CD4-positive, CD25-positive, alpha-beta regulatory T cell (primary cell): ENCODE measurements at regions not wholly inside any gene's neighbourhood (a gene's known extent, or its start where the extent isn't known, plus 50 kb on each side); places are given as distances from the start of the nearest gene placed in this dataset.
A peak's percentile ranks its signal among the peaks of the same experiment; 100 is the strongest.

Experiments
- ATAC-seq, 2 donors: fragments of 150-1000 bp; cut with Tn5 transposase; one replicate each; pipeline ENCODE4 v1.10.0; 2021; ENCODE audit warnings: low read depth in 2 of 2, moderate number of reproducible peaks in 2 of 2, moderate library complexity in 1 of 2
- DNase-seq, 3 donors: peaks; one replicate each; pipeline versions ENCODE4 v3.0.0 to v3.0.0-alpha.2; 2012 to 2022; ENCODE audit warnings: mixed read lengths in 1 of 3
- H3K27ac ChIP-seq: one replicate; pipeline ENCODE4 v1.7.0; 2013; ENCODE audit warnings: mild to moderate bottlenecking, low read length; ENCODE audit not compliant: insufficient read depth, poor library complexity, severe bottlenecking
- H3K27me3 ChIP-seq: one replicate; pipeline ENCODE4 v1.7.0; 2013; ENCODE audit warnings: low read length; ENCODE audit not compliant: control insufficient read depth, insufficient read depth
- H3K36me3 ChIP-seq: one replicate; pipeline ENCODE4 v1.7.0; 2013; ENCODE audit warnings: mild to moderate bottlenecking, low read length, moderate library complexity; ENCODE audit not compliant: control insufficient read depth, insufficient read depth
- H3K4me1 ChIP-seq: 2 replicates; pipeline ENCODE4 v1.7.0; 2013; ENCODE audit warnings: mild to moderate bottlenecking, low read length; ENCODE audit not compliant: insufficient read depth, control insufficient read depth, poor library complexity, severe bottlenecking
- H3K4me3 ChIP-seq: one replicate; pipeline ENCODE4 v1.7.0; 2013; ENCODE audit warnings: low read depth, mild to moderate bottlenecking, low read length, moderate library complexity
- H3K9me3 ChIP-seq, 2 experiments: 1 replicate in 1 of 2; 2 replicates in 1 of 2; pipeline ENCODE4 v1.7.0; 2013; ENCODE audit warnings: low read length in 2 of 2, mild to moderate bottlenecking in 1 of 2, moderate library complexity in 1 of 2; ENCODE audit not compliant: control insufficient read depth in 2 of 2
- H3K27ac Mint-ChIP-seq, 3 donors: one replicate each; pipeline ENCODE4 v1.8.0; 2020 to 2022; ENCODE audit warnings: mild to moderate bottlenecking in 3 of 3, mixed read lengths in 3 of 3, moderate library complexity in 2 of 3
- H3K27me3 Mint-ChIP-seq: one replicate; pipeline ENCODE4 v1.8.0; 2022; ENCODE audit warnings: mild to moderate bottlenecking, mixed read lengths
- H3K36me3 Mint-ChIP-seq: one replicate; pipeline ENCODE4 v1.8.0; 2020; ENCODE audit warnings: mixed read lengths
- H3K4me1 Mint-ChIP-seq, 4 donors: one replicate each; pipeline ENCODE4 v1.8.0; 2020 to 2022; ENCODE audit warnings: mixed read lengths in 4 of 4, mild to moderate bottlenecking in 1 of 4
- H3K4me3 Mint-ChIP-seq, 4 donors: one replicate each; pipeline ENCODE4 v1.8.0; 2020 to 2022; ENCODE audit warnings: mild to moderate bottlenecking in 4 of 4, mixed read lengths in 4 of 4, moderate library complexity in 3 of 4
- H3K9me3 Mint-ChIP-seq, 7 donors: one replicate each; pipeline ENCODE4 v1.8.0; 2020 to 2022; ENCODE audit warnings: mixed read lengths in 7 of 7, mild to moderate bottlenecking in 3 of 7, moderate library complexity in 2 of 7

GRCh38 chr2:45224321-45224992, 215.2 kb upstream of the SIX2 start:
- H3K27ac Mint-ChIP-seq = no peak overlapping the region
- no peaks in the 10 kb centered on the region for H3K36me3 Mint-ChIP-seq
- DNase-seq (no peak), ATAC-seq (no peak)
- no peaks in the 10 kb centered on the region for H3K27me3 Mint-ChIP-seq
- no peaks in the 10 kb centered on the region for H3K36me3 ChIP-seq
- no peaks in the 10 kb centered on the region for H3K9me3 ChIP-seq
- H3K4me3 Mint-ChIP-seq = no peak overlapping the region
- no peaks in the 10 kb centered on the region for H3K4me1 Mint-ChIP-seq
- H3K4me3 ChIP-seq = no peak overlapping the region
- no peaks in the 10 kb centered on the region for H3K27me3 ChIP-seq
- no peaks in the 10 kb centered on the region for H3K4me1 ChIP-seq
- H3K27ac ChIP-seq = no peak overlapping the region
- peaks cover 0 to 8% (median 4%) of the 10 kb centered on the region in 7 donors for H3K9me3 Mint-ChIP-seq

DNA sequence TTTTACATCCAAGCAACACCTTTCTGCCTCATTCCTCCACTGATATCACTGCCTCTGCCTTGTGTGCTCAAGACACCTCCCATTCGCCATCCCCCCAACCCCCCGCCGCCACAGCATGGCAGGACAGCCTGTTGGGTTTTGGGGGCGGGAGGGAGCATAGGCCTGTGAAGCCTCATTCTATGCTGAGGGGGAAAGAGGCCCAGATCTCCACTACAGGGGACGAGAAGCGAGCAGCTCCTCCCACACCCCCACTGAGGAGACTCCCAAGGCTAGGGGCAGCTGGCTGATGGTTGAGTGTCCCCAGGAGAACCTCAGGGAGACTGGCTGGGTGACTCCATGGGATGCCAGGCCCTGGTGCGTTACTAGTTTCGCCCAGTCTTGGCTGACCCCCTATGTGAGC, 214.3 kb upstream of the SIX2 start:
- Histone ChIP-seq H3K4me1 (no peaks in the 10 kb centered on the region), H3K36me3 (no peaks in the 10 kb centered on the region), H3K4me3 (no peak overlapping the region), H3K9me3 (no peaks in the 10 kb centered on the region), H3K27ac (no peak overlapping the region), H3K27me3 (no peaks in the 10 kb centered on the region)
- Mint-ChIP-seq H3K36me3 (no peaks in the 10 kb centered on the region), H3K9me3 (peaks cover 0 to 8% (median 4%) of the 10 kb centered on the region in 7 donors), H3K27me3 (peaks cover 1% of the 10 kb centered on the region), H3K4me3 (no peak overlapping the region), H3K4me1 (no peaks in the 10 kb centered on the region), H3K27ac (no peak overlapping the region)
- ATAC-seq (no peak), DNase-seq (no peak)

GRCh38 chr2:45220227-45220626, 211.0 kb upstream of the SIX2 start:
- H3K27me3 Mint-ChIP-seq = peaks cover 5% of the 10 kb centered on the region
- H3K4me1 Mint-ChIP-seq = no peaks in the 10 kb centered on the region
- H3K27ac ChIP-seq = no peak overlapping the region
- no peak overlapping the region for H3K27ac Mint-ChIP-seq
- H3K36me3 ChIP-seq = no peaks in the 10 kb centered on the region
- H3K4me3 Mint-ChIP-seq = no peak overlapping the region
- H3K9me3 Mint-ChIP-seq = peaks cover 0 to 3% (median 0%) of the 10 kb centered on the region in 7 donors
- no peaks in the 10 kb centered on the region for H3K4me1 ChIP-seq
- H3K9me3 ChIP-seq = no peaks in the 10 kb centered on the region
- DNase-seq (no peak), ATAC-seq (no peak)
- no peaks in the 10 kb centered on the region for H3K36me3 Mint-ChIP-seq
- H3K4me3 ChIP-seq = no peak overlapping the region
- no peaks in the 10 kb centered on the region for H3K27me3 ChIP-seq

DNA sequence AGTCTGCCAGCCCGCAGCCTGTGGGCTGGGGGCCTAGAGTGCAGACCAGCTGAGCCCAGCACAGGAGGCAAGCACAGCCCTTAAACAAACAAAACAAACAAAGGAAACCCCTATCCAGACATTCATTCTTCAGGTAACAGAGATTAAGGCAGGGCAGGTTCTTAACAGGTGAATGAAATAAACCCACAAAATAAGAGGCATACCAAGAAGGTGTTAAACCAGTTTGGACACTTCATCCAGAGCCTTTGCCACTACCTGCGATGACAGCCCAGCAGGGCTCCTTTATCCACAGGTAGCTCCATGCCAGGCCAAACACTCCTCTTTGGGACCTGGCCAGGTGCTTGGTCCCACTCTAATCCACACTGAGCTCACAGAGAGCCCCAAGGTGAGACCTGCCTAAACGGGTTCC, 209.7 kb upstream of the SIX2 start:
- no peak overlapping the region for H3K4me3 Mint-ChIP-seq
- H3K27ac Mint-ChIP-seq = no peak overlapping the region
- peaks cover 0 to 2% (median 0%) of the 10 kb centered on the region in 7 donors for H3K9me3 Mint-ChIP-seq
- no peaks in the 10 kb centered on the region for H3K4me1 Mint-ChIP-seq
- Histone ChIP-seq H3K27ac (no peak overlapping the region), H3K9me3 (no peaks in the 10 kb centered on the region), H3K36me3 (no peaks in the 10 kb centered on the region), H3K4me3 (no peak overlapping the region), H3K27me3 (no peaks in the 10 kb centered on the region), H3K4me1 (no peaks in the 10 kb centered on the region)
- H3K27me3 Mint-ChIP-seq = peaks cover 5% of the 10 kb centered on the region
- ATAC-seq = no peak
- DNase-seq = no peak
- H3K36me3 Mint-ChIP-seq = no peaks in the 10 kb centered on the region

DNA sequence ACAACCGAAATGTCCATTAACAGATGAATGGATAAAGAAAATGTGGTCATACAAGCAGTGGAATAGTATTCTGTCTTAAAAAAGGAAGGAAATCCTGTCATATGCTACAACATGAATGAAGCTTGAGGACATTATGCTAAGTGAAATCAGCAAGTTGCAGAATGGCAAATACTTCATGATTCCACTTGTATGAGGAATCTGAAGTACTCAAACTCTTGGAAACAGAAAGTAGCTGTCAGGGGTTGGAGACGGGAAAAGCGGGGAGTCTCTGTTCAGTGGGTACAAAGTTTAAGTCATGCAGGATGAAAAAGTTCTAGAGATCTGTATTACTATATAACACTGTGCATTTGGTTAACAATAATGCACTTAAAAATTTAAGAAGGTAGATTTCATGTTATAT, 209.0 kb upstream of the SIX2 start:
- H3K36me3 Mint-ChIP-seq = no peaks in the 10 kb centered on the region
- no peaks in the 10 kb centered on the region for H3K36me3 ChIP-seq
- no peak overlapping the region for H3K4me3 ChIP-seq
- no peak overlapping the region for H3K27ac ChIP-seq
- H3K9me3 Mint-ChIP-seq = no peaks in the 10 kb centered on the region
- no peak overlapping the region for H3K4me3 Mint-ChIP-seq
- H3K9me3 ChIP-seq = no peaks in the 10 kb centered on the region
- no peaks in the 10 kb centered on the region for H3K4me1 Mint-ChIP-seq
- no peaks in the 10 kb centered on the region for H3K27me3 ChIP-seq
- DNase-seq = no peak
- no peaks in the 10 kb centered on the region for H3K4me1 ChIP-seq
- no peak for ATAC-seq
- peaks cover 5% of the 10 kb centered on the region for H3K27me3 Mint-ChIP-seq
- peak overlapping the region in 1 of 3 donors; percentile 66 for H3K27ac Mint-ChIP-seq

GRCh38 chr2:45216118-45216517, 206.9 kb upstream of the SIX2 start:
- Mint-ChIP-seq H3K27ac (no peak overlapping the region), H3K9me3 (no peaks in the 10 kb centered on the region), H3K4me3 (no peak overlapping the region), H3K36me3 (no peaks in the 10 kb centered on the region), H3K4me1 (no peaks in the 10 kb centered on the region), H3K27me3 (peaks cover 5% of the 10 kb centered on the region)
- H3K4me1 ChIP-seq = no peaks in the 10 kb centered on the region
- no peaks in the 10 kb centered on the region for H3K9me3 ChIP-seq
- DNase-seq (no peak), ATAC-seq (no peak)
- no peak overlapping the region for H3K4me3 ChIP-seq
- H3K36me3 ChIP-seq = no peaks in the 10 kb centered on the region
- no peaks in the 10 kb centered on the region for H3K27me3 ChIP-seq
- no peak overlapping the region for H3K27ac ChIP-seq

- Histone ChIP-seq H3K9me3 (no peaks in the 10 kb centered on the region), H3K27me3 (no peaks in the 10 kb centered on the region), H3K4me3 (no peak overlapping the region), H3K27ac (no peak overlapping the region), H3K4me1 (no peaks in the 10 kb centered on the region), H3K36me3 (no peaks in the 10 kb centered on the region)
- no peaks in the 10 kb centered on the region for H3K9me3 Mint-ChIP-seq
- no peak overlapping the region for H3K27ac Mint-ChIP-seq
- peaks cover 5% of the 10 kb centered on the region for H3K27me3 Mint-ChIP-seq
- ATAC-seq (no peak), DNase-seq (no peak)
- no peaks in the 10 kb centered on the region for H3K36me3 Mint-ChIP-seq
- H3K4me3 Mint-ChIP-seq = no peak overlapping the region
- H3K4me1 Mint-ChIP-seq = no peaks in the 10 kb centered on the region
Measured at GRCh38 chr2:45214550-45214949, 205.3 kb upstream of the SIX2 start.

GRCh38 chr2:45212953-45213635, 203.8 kb upstream of the SIX2 start:
- ATAC-seq = no peak
- Mint-ChIP-seq H3K4me3 (no peak overlapping the region), H3K27me3 (no peaks in the 10 kb centered on the region), H3K27ac (no peak overlapping the region), H3K9me3 (no peaks in the 10 kb centered on the region), H3K36me3 (no peaks in the 10 kb centered on the region), H3K4me1 (no peaks in the 10 kb centered on the region)
- H3K4me3 ChIP-seq = no peak overlapping the region
- no peaks in the 10 kb centered on the region for H3K4me1 ChIP-seq
- no peak overlapping the region for H3K27ac ChIP-seq
- H3K27me3 ChIP-seq = no peaks in the 10 kb centered on the region
- no peak for DNase-seq
- H3K36me3 ChIP-seq = no peaks in the 10 kb centered on the region
- H3K9me3 ChIP-seq = no peaks in the 10 kb centered on the region
